Ovary (tissue), 7 donors: ENCODE measurements at regions not wholly inside any gene's neighbourhood (a gene's known extent, or its start where the extent isn't known, plus 50 kb on each side); places are given as distances from the start of the nearest gene placed in this dataset.

ENCODE experiments used
- DNase-seq, 5 donors: peaks; one replicate each; pipeline ENCODE4 v3.0.0-alpha.2; 2019 to 2020
- H3K27ac ChIP-seq, 2 donors: fragments of 200-600 bp; one replicate each; pipeline versions ENCODE4 v1.5.1 to v1.8.0; 2019 to 2022
- H3K27me3 ChIP-seq: fragments of 200-600 bp; one replicate; pipeline ENCODE4 v1.8.0; 2022
- H3K36me3 ChIP-seq: fragments of 200-600 bp; sonication (generic); one replicate; pipeline ENCODE4 v1.5.1; 2019
- H3K4me1 ChIP-seq: one replicate; pipeline ENCODE4 v1.8.1; 2013; ENCODE audit warnings: mild to moderate bottlenecking, moderate library complexity; ENCODE audit not compliant: insufficient read depth
- H3K4me3 ChIP-seq: fragments of 200-600 bp; sonication (generic); one replicate; pipeline ENCODE4 v1.5.1; 2017
- H3K9me3 ChIP-seq, 2 donors: fragments of 200-600 bp in 1 of 2; sonication (generic) in 1 of 2; one replicate each; pipeline versions ENCODE4 v1.5.1 to v1.8.1; 2013 to 2019; ENCODE audit warnings: mild to moderate bottlenecking in 1 of 2, moderate library complexity in 1 of 2
- EP300 ChIP-seq: sonication (generic); formaldehyde crosslinking; IDR thresholded peaks from one replicate; pipeline ENCODE4 v1.6.1; 2017; ENCODE audit warnings: antibody characterized with exemption
- POLR2A ChIP-seq: fragments of 450-650 bp; IDR thresholded peaks from one replicate; pipeline ENCODE4 v1.6.1; 2017; ENCODE audit warnings: antibody characterized with exemption, mild to moderate bottlenecking, moderate library complexity
- WGBS, 3 donors: extraction: QIAGEN DNeasy Blood & Tissue Kit in 1 of 3; methylation state at CpG; one replicate each; pipeline versions ENCODE4 v1.1.5 to v1.1.7; 2013 to 2017; 5-methylcytosine and 5-hydroxymethylcytosine counted together
- intact Hi-C, 4 donors: fragments of 100-400 bp; cut with DNase I; formaldehyde crosslinking; loops; one replicate each; pipeline versions ENCODE4 v1.11.0 to v1.15.1; 2022 to 2023
- TF ChIP-seq, protein P1 (sequence below), 3 donors: fragments of 450-650 bp in 2 of 3; fragments of 200-600 bp in 1 of 3; IDR thresholded peaks; one replicate each; pipeline versions ENCODE4 v1.5.1 to v1.8.0; 2016 to 2022; ENCODE audit warnings: antibody characterized with exemption in 3 of 3, mild to moderate bottlenecking in 1 of 3
- donor health status: DM: no; HTN: no; CAD: no; lungs with moderate emphysema.
- donor health status: DM: no; HTN: no; CAD: no.
- donor health status: Bipolar disorder and iron deficiency.
- donor health status: DM: no; HTN: no; CAD: no.
- donor health status: DM: yes; HTN: yes; CAD: no.

GRCh38 chr11:25159341-25159740 is 662.5 kb downstream of the LUZP2 start:
- Histone ChIP-seq H3K27ac (no peak overlapping the region), H3K4me3 (no peak overlapping the region), H3K9me3 (no peaks in the 10 kb centered on the region), H3K4me1 (no peaks in the 10 kb centered on the region), H3K27me3 (no peaks in the 10 kb centered on the region), H3K36me3 (no peaks in the 10 kb centered on the region)
- DNase-seq = no peak
- 91 to 94% (median 93%) methylated on average over 2 of the region's 2 CpGs for WGBS, 3 donors
- TF ChIP-seq, protein P1, sequence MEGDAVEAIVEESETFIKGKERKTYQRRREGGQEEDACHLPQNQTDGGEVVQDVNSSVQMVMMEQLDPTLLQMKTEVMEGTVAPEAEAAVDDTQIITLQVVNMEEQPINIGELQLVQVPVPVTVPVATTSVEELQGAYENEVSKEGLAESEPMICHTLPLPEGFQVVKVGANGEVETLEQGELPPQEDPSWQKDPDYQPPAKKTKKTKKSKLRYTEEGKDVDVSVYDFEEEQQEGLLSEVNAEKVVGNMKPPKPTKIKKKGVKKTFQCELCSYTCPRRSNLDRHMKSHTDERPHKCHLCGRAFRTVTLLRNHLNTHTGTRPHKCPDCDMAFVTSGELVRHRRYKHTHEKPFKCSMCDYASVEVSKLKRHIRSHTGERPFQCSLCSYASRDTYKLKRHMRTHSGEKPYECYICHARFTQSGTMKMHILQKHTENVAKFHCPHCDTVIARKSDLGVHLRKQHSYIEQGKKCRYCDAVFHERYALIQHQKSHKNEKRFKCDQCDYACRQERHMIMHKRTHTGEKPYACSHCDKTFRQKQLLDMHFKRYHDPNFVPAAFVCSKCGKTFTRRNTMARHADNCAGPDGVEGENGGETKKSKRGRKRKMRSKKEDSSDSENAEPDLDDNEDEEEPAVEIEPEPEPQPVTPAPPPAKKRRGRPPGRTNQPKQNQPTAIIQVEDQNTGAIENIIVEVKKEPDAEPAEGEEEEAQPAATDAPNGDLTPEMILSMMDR (IDR thresholded peaks at IDR 0.05) = no peak
- TF ChIP-seq EP300 (no peak), POLR2A (no peak)
- intact Hi-C loops = no loop called here

DNA sequence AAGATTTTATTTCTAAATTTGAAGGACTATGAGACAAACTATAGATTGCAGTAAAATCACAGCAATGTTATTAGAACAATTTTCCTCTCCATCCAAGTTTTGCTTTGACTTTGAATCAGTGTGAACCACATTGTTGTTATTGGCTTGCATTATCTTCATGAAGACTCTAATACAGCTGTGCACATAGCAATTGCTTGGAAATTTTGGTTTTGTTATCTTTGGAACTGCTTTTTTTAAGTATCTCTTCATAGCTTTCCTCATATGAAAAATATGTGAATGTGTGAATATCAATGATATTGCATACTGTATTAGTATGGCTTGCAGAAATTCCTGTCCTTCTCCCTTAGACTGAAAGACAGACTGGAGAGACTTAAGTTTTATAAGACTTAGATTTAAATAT is 666.6 kb downstream of the LUZP2 start:
- Histone ChIP-seq H3K9me3 (no peaks in the 10 kb centered on the region), H3K36me3 (no peaks in the 10 kb centered on the region), H3K4me3 (no peak overlapping the region), H3K4me1 (no peaks in the 10 kb centered on the region), H3K27me3 (no peaks in the 10 kb centered on the region), H3K27ac (no peak overlapping the region)
- intact Hi-C loops = no loop called here
- DNase-seq = no peak
- TF ChIP-seq POLR2A = no peak
- TF ChIP-seq, protein P1 (IDR thresholded peaks at IDR 0.05) = no peak
- no peak for TF ChIP-seq EP300

- Histone ChIP-seq H3K36me3 (no peaks in the 10 kb centered on the region), H3K9me3 (no peaks in the 10 kb centered on the region), H3K27ac (no peak overlapping the region), H3K27me3 (no peaks in the 10 kb centered on the region), H3K4me1 (no peaks in the 10 kb centered on the region), H3K4me3 (no peak overlapping the region)
- DNase-seq = no peak
- intact Hi-C loops = no loop called here
- TF ChIP-seq, protein P1 (IDR thresholded peaks at IDR 0.05) = no peak
- TF ChIP-seq POLR2A (no peak), EP300 (no peak)
- WGBS, 3 donors = 49 to 52% (median 50%) methylated on average over 1 of the region's 1 CpG
These were observed 683.3 kb downstream of the LUZP2 start for GRCh38 chr11:25180187-25180586.

DNA sequence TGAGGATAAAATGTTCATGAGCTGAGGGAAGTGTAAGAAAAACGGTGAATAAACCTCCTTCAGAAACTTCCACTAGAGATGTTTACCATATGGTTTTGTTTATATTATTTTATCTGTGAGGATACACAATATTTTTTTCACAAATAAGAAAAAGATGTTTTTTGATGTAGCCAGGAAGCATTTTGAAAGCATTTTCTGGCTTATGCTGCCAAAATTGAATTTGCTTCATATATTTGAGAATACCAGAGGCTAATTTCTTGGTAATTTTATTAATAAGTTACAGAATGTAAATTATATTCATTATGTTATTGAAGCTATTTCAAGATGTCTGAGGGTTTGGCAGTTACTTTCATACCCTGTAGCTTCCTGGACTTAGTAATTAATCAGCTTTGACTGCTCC is 686.6 kb downstream of the LUZP2 start:
- intact Hi-C loops = no loop called here

More for the DNA sequence above, 686.6 kb downstream of the LUZP2 start:
- H3K36me3 ChIP-seq = no peaks in the 10 kb centered on the region
- no peaks in the 10 kb centered on the region for H3K9me3 ChIP-seq
- no peak overlapping the region for H3K4me3 ChIP-seq
- H3K27ac ChIP-seq = no peak overlapping the region
- no peaks in the 10 kb centered on the region for H3K27me3 ChIP-seq
- WGBS, 3 donors = 11 to 18% (median 15%) methylated on average over 1 of the region's 1 CpG
- DNase-seq = no peak
- no peaks in the 10 kb centered on the region for H3K4me1 ChIP-seq
- TF ChIP-seq EP300 (no peak), POLR2A (no peak)
- TF ChIP-seq, protein P1 (IDR thresholded peaks at IDR 0.05) = no peak
